NOMO-1 treated with DMSO at 0.1 percent for 48 hours (cell line): ENCODE measurements at regions not wholly inside any gene's neighbourhood (a gene's known extent, or its start where the extent isn't known, plus 50 kb on each side); places are given as distances from the start of the nearest gene placed in this dataset.
"Not testable (repeated sequence)": the region's sequence is repeated elsewhere in the genome, so short reads cannot be mapped to it uniquely, and the experiment has no call there.

Experiments used
- DNase-seq: peaks from one replicate; lab custom pipeline; 2025; ENCODE audit not compliant: unreplicated experiment; lab: John Stamatoyannopoulos, UW

GRCh38 chr5:126139773-126140172 is 283.4 kb upstream of the GRAMD2B start:
- DNase-seq = no peak

DNA sequence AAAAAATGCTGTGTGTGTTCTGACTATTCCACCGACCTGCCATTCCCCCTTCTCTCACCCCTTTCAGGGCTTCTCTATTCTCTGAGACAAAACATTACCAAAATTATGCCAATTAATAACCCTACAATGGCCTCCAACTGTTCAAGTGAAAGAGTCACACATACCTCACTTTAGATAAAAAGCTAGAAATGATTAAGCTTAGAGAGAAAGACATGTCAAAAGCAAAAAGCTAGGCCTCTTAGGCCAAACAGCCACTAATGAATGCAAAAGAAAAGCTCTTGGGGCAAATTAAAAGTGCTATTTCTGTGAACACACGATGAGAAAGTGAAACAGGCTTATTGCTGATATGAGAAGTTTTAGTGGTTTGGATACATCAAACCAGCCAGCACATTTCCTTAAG is 279.6 kb upstream of the GRAMD2B start:
- no peak for DNase-seq

GRCh38 chr5:126150319-126150718 is 272.9 kb upstream of the GRAMD2B start:
- DNase-seq = not testable (repeated sequence)

DNA sequence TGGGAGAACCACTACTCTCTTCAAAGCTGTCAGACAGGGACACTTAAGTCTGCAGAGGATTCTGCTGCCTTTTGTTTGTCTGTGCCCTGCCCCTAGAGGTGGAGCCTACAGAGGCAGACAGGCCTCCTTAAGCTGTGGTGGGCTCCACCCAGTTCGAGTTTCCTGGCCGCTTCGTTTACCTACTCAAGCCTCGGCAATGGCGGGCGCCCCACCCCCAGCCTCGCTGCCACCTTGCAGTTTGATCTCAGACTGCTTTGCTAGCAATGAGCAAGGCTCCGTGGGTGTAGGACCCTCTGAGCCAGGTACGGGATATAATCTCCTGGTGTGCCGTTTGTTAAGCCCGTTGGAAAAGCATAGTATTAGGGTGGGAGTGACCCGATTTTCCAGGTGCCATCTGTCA is 267.9 kb upstream of the GRAMD2B start:
- not testable (repeated sequence) for DNase-seq

DNA sequence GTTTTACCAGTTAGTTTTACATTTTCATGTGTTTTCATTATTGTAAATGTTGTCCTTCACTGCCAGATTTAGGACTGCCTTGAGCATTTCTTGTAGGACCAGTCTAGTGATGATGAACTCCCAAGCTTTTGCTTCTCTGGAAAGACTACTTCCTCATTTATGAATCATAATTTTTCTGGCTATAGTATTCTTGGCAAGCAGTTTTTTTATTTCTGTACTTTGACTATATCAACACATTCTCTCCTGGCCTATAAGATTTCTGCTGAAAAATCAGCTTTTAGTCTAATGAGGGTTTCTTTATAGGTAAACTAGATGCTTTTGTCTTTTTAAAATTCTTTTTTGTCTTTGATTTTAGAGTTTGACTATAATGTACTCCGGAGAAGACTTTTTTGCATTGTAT is 256.8 kb upstream of the GRAMD2B start:
- no peak for DNase-seq

DNA sequence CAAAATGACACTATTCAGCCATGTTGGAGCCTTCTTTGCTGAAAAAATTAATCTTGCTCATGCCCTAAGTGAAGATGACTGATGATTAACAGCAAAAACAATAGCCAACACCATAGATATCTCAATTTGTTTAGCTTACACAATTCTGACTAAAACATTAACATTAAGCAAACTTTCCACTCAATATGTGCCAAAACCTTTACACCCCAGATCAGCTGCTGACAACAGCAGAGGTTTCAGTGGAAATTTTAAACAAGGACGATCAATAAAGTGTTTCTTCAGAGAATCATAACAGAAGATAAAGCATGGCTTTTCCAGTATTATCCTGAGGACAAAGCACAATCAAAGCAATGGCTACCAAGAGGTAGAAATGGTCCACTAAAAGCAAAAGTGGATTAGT is 254.4 kb upstream of the GRAMD2B start:
- DNase-seq = no peak

GRCh38 chr5:126171916-126172315 is 251.3 kb upstream of the GRAMD2B start:
- no peak for DNase-seq

DNA sequence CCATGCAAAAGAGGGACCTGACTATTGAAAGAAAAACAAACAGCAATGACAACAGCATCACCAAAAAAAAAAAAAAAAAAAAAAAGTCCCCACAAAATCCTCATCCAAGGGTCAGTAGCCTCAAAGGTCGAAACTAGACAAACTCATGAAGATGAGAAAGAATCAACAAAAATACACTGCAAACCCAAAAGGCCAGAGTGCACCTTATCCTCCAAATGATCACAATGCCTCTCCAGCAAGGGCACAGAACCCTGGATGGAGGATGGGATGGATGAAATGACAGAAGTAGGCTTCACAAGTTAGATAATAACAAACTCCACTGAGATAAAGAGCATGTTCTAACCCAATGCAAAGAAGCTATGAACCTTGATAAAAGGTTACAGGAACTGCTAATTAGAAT is 250.4 kb upstream of the GRAMD2B start:
- DNase-seq = no peak

DNA sequence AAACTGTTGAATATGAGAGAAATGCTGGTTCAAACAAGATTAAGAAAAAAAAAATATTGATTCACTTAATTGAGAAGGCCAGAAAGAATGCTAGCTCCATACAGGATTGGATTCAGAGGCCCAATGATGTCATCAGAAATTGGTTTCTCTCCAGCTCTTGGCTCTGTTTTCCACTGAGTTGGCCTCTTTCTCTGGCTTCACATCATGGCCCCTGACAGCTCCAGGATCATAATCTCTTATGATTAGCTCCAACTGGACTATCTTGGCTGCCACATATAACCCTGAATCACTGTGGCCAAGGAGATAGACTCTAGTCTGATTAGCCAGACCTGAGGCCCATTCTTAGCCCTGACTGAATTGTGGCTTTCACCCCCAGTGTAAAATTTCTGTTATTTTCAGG is 244.7 kb upstream of the GRAMD2B start:
- DNase-seq = no peak

- no peak for DNase-seq
Observed at GRCh38 chr5:126182971-126183695, 240.1 kb upstream of the GRAMD2B start.

- DNase-seq = no peak
Observed at GRCh38 chr5:126184474-126184873, 238.7 kb upstream of the GRAMD2B start.

DNA sequence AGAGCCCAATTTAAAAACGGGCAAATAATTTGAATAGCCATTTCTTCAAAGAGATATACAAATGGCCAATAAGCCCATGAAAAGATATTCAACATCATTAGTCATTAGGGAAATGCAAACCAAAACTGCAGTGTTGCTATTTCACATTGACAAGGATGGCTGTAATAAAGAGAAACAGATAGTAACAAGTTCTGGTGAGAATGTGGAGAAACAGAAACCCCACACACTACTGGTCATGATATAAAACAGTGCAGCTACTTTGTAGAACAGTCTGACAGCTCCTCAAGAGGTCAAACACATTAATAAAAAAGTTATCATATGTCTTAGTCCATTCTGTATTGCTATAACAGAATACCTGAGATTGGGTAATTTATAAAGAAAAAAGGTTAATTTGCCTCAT is 237.0 kb upstream of the GRAMD2B start:
- DNase-seq = no peak

DNA sequence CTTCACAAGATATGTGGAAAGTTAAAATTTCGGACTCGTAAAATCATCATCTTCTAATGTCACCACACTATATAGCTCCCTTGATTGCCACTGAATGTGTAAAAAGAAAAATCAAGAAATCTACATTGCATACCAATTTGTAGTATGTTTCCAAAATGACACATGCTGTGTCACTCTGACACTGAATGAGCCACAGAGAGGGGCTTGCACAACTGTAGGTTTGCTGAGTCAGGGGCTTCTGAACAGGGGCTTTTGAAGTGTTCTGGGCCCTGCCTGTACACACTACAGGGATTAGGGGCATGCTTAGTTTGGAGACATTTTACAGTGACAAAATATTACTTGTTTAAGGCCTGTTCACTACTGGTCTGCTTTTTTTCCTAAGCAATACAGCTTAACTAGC is 234.4 kb upstream of the GRAMD2B start:
- DNase-seq = no peak

- DNase-seq = no peak
Observed at GRCh38 chr5:126189231-126189630, 234.0 kb upstream of the GRAMD2B start.

DNA sequence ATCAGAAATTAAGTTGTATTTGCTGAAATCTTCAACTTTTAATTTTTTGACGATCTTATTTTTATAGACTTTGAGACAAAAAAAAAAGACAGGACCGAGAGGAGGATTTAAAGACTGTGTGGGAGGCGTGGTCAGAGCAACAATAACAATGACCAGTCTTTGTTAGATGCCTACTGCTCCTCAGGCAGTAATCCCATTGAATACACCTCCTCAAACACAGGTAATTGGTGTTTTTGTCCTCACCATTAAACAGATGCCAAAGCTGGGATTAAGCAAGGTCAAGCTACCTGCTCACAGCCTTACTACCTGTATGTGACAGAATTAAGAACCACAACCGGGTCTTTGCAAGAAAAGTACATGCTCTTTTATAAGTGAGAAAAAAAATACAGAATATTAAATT is 233.3 kb upstream of the GRAMD2B start:
- DNase-seq = no peak

DNA sequence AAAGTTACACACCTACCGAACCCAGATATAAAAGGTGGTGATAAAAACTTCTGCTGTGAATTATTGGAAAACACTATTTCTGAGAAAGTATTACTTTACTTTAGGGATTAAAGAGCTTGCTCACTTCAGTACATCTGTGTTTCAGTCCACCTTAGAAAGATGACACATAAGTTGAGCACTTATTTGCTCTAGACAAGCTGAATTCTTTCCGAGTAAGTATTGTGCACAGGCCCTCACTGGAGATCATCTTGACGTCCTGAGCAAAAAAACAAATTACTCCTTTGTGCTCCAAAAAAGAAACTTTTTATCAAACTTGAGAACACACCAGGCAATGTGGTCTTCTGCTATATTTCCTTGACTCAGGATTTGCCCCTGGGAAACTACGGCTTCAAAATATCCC is 231.0 kb upstream of the GRAMD2B start:
- DNase-seq = no peak

DNA sequence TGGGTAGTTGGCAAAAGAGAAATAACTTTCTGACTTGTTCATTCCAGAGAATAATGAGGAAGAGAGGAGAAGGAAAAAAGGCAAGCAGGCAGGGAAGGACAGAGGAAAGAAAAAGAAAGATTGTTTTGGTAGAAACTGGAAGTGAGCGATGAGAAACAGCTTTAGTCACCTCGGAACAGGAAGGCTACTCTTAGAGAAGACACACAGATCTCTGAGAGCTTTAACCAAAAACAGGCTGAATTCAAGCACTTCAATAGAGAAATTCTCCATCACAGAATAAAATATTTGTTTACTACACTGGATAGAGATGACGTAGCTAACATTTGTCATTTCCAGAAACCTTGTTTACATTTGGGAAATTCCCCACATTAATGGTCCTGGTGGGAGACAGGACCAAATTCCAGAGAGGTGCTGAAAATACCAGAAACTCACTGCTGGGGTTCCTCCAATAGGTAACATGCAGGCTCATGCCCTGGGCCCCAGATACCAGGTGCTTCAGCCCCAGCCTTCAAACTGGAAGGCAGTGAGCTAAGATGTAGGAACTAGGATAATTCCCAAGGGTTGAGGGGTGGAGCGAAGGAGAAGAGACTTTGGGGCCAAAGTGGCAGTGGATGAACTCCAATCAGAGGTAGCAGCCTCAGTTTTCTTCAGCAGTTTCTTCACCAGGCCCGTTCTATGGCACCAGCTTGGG is 227.7 kb upstream of the GRAMD2B start:
- DNase-seq = no peak

DNA sequence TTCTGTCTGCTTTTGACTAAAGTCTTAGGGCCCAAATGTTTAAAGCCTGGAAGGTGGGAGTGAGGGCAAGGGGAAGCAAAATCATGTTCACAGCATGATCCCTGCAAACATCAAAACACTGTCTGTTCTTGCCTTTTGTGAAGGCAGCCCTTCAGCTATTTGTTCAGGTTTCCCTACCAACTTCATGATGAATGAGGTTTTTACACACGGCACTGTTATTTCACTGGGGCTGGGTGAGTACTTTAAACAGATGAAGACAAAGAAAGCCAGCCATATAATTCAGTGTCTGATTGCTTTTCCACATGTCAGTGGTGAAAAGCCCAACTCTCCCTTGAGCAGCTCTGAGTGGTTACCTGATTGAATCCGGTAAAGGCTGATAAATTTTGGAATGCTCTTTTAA is 224.7 kb upstream of the GRAMD2B start:
- DNase-seq = no peak

DNA sequence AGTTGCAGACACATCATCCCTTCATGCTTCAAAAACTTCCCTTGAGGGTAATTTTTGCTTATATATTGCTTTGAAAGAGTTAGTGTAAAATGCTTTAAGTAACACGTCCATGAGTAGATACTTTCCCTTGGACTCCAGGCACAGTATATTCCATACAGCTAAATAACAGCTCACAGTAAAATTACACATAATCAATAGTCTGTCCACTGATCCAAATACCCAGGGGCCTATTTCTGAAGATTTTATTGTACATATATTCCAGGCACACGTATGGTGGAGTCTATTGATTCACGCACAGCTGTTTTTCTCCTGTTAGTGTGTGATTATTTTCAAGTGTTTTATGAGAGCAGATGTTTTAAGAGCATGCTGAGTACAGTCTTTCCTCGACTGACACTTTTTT is 223.7 kb upstream of the GRAMD2B start:
- no peak for DNase-seq

DNA sequence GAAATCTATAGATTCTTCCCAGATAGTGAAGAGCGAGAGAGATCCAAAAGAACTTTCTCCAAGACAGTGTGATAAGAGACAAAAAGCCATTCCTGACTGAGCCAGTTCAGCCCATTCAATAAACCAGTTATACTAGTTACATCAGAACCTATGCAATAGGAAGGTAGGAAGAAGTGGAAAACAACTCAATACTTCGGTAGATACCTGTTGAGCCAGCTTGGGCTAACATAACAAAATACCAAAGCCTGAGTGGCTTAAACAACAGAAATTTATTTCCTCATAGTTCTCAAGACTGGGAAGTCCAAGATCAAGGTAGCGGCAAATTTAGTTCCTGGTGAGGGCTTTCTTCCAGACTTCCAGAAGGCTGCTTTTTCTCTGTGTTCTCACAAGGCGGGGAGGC is 214.5 kb upstream of the GRAMD2B start:
- no peak for DNase-seq

- no peak for DNase-seq
Observed at GRCh38 chr5:126210955-126211354, 212.3 kb upstream of the GRAMD2B start.

DNA sequence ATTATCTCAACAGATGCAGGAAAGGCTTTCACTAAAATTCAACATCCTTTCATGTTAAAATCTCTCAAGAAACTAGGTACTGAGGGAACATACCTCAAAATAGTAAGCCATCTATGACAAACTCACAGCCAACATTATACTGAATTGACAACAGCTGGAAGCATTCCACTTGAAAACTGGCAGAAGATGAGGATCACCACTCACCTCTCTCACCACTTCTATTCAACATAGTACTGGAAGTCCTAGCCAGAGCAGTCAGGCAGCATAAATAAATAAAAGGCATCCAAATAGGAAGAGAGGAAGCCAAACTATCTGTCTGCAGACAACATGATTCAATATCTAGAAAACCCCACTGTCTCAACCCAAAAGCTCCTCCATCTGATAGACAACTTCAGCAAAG is 203.6 kb upstream of the GRAMD2B start:
- no peak for DNase-seq

- DNase-seq = no peak
Observed at GRCh38 chr5:126220725-126221124, 202.5 kb upstream of the GRAMD2B start.
